Tibial nerve (tissue), 3 donors: ENCODE measurements at regions not wholly inside any gene's neighbourhood (a gene's known extent, or its start where the extent isn't known, plus 50 kb on each side); places are given as distances from the start of the nearest gene placed in this dataset.

Source experiments
- POLR2A ChIP-seq, 2 donors: fragments of 450-650 bp; IDR thresholded peaks; one replicate each; pipeline ENCODE4 v1.6.1; 2017; ENCODE audit warnings: antibody characterized with exemption in 2 of 2, mild to moderate bottlenecking in 2 of 2, moderate library complexity in 2 of 2
- TF ChIP-seq, protein P1 (sequence below), 5 experiments: fragments of 200-600 bp in 3 of 5; fragments of 450-650 bp in 2 of 5; sonication (generic) in 3 of 5; IDR thresholded peaks; one replicate each; pipeline ENCODE4 v1.5.1; 2016 to 2019; ENCODE audit warnings: antibody characterized with exemption in 5 of 5, mild to moderate bottlenecking in 3 of 5, moderate library complexity in 2 of 5

DNA sequence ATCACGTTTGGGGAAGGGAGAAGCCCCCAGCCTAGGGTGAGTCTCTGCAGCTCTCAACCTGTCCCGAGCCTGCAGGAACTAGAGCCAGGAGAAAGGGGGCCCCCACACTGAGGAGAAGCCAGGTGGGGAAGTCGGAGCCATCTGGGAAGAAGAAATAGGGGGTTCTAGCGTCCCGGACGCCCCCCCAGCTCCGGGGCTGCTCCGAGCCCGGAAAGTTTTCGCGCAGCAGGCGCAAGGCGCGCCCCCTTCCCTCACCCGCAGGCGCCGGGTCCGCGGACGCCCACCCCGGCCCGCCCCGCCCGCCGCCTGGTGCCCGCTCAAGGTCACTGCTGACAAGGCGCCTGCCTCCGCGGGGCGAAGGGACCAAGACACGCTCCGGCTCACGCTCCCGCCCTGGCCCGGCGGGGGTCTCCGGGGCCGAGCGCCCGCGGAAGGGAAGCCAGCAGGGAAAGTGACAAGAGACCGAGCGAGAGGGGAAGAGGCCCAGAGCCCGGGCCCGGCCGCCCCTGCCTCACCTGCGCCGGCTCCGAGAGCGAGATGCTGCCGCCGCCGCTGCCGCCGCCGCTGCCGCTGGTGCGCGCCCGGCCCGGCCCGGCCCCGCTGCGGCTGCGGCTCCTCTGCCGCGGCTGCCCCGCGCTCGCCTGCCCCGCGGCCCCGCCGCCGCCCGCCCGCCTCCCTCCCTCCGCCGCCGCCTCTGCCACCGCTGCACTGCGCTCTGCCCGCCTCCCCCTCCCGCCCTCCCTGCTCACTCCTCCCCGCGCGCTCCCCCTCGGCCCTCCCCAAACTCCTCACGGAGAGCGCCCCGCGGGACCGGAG is 108.4 kb upstream of the SLC6A11 start:
- no peak for TF ChIP-seq POLR2A (IDR thresholded peaks at IDR 0.05)
- TF ChIP-seq, protein P1, sequence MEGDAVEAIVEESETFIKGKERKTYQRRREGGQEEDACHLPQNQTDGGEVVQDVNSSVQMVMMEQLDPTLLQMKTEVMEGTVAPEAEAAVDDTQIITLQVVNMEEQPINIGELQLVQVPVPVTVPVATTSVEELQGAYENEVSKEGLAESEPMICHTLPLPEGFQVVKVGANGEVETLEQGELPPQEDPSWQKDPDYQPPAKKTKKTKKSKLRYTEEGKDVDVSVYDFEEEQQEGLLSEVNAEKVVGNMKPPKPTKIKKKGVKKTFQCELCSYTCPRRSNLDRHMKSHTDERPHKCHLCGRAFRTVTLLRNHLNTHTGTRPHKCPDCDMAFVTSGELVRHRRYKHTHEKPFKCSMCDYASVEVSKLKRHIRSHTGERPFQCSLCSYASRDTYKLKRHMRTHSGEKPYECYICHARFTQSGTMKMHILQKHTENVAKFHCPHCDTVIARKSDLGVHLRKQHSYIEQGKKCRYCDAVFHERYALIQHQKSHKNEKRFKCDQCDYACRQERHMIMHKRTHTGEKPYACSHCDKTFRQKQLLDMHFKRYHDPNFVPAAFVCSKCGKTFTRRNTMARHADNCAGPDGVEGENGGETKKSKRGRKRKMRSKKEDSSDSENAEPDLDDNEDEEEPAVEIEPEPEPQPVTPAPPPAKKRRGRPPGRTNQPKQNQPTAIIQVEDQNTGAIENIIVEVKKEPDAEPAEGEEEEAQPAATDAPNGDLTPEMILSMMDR (IDR thresholded peaks at IDR 0.05) = no peak
